ENCODE measurements at regions not wholly inside any gene's neighbourhood (a gene's known extent, or its start where the extent isn't known, plus 50 kb on each side); places are given as distances from the start of the nearest gene placed in this dataset.

DNA sequence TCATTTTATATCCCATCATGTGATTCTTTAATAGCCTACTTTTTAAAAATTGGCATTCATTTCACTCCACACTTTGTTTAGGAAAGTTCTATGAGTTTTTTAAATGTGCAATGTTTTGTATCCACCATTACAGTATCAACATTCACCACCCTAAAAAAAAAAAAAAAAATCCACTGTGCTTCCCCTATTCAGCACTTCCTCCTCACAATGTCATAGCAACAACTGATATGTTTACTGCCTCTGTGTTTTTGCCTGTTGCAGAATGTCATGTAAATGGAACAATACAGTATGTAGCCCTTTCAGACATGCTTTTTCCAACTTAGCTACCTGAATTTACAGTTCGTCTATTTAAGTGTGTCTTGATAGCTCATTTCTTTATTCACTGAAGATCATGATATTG, 754.2 kb downstream of the FAM181B start:
- no peak overlapping the region for H3K18ac ChIP-seq (ENCODE audit: extremely low read depth, low read length)
- H3K9me3 ChIP-seq (ENCODE audit: insufficient read depth in 2 of 2, low read depth in 1 of 2, low read length in 1 of 2): no peaks in the 10 kb centered on the region
- ChIA-PET CTCF (ENCODE audit: partially characterized antibody) (interaction anchor here (0.8 kb wide), 1 partner anchor 66 kb away, joined by 4 read pairs; no protein-coding TSS in a partner anchor), POLR2A (ENCODE audit: partially characterized antibody) (no interaction called here)
- H2BK15ac ChIP-seq (ENCODE audit: low read length): no peak overlapping the region
- H4K91ac ChIP-seq (replicated peaks; ENCODE audit: insufficient read length, low read length): no peak overlapping the region
- no peaks in the 10 kb centered on the region for H3K36me3 ChIP-seq (ENCODE audit: control insufficient read depth in 2 of 4, insufficient read depth in 4 of 4, low read length in 3 of 4)
- no peaks in the 10 kb centered on the region for H4K20me1 ChIP-seq (replicated peaks in 1 of 2; ENCODE audit: control insufficient read depth in 1 of 2, insufficient read depth in 2 of 2, low read length in 2 of 2)
- no peak overlapping the region for H2AFZ ChIP-seq (ENCODE audit: low read length)
- H3K27me3 ChIP-seq (replicated peaks in 1 of 4; ENCODE audit: control insufficient read depth in 3 of 4, extremely low read depth in 1 of 4, insufficient read depth in 3 of 4, low read length in 3 of 4): no peaks in the 10 kb centered on the region
- no peak overlapping the region for H4K5ac ChIP-seq (ENCODE audit: insufficient read length, low read depth, low read length)
- H3K79me1 ChIP-seq (ENCODE audit: low read depth, low read length): no peaks in the 10 kb centered on the region
- H3K4me3 ChIP-seq (ENCODE audit: extremely low read depth in 1 of 4, insufficient read depth in 2 of 4, low read depth in 3 of 4, low read length in 4 of 4): no peak overlapping the region
- no peak overlapping the region for H3K23ac ChIP-seq (ENCODE audit: insufficient read length)
- no peak overlapping the region for H3K27ac ChIP-seq (ENCODE audit: low read depth, low read length)
- no peak overlapping the region for H3K56ac ChIP-seq (replicated peaks; ENCODE audit: insufficient read length, low read depth, low read length)
- H4K8ac ChIP-seq (ENCODE audit: extremely low read depth, insufficient read depth, low read length): no peak overlapping the region
- H3K4me2 ChIP-seq (ENCODE audit: insufficient read depth in 1 of 2, low read depth in 2 of 2, low read length in 2 of 2): no peak overlapping the region
- H3K4me1 ChIP-seq (replicated peaks in 1 of 4; ENCODE audit: control insufficient read depth in 3 of 4, insufficient read depth in 4 of 4, low read length in 3 of 4): no peaks in the 10 kb centered on the region
- H2BK120ac ChIP-seq (replicated peaks; ENCODE audit: low read depth, low read length): no peak overlapping the region
- no peak for FAIRE-seq
- H3K23me2 ChIP-seq (ENCODE audit: low read depth, low read length): no peaks in the 10 kb centered on the region
- no peak overlapping the region for H2BK12ac ChIP-seq (ENCODE audit: low read depth, low read length)
- no peak overlapping the region for H2BK20ac ChIP-seq (ENCODE audit: low read length)
- no peak for DNase-seq (ENCODE audit: low read depth in 1 of 2, low spot score in 2 of 2)
- H3K14ac ChIP-seq (ENCODE audit: insufficient read length): no peak overlapping the region
- no peak overlapping the region for H3K4ac ChIP-seq (replicated peaks; ENCODE audit: insufficient read length, low read depth, low read length)
- TF ChIP-seq KDM4A (IDR thresholded peaks at IDR 0.05; ENCODE audit: low read depth, low read length, severe bottlenecking) (no peak), POLR2A (IDR thresholded peaks at IDR 0.05; ENCODE audit: control extremely low read depth in 1 of 2, low read depth in 2 of 2, low read length in 2 of 2) (no peak), KDM1A (IDR thresholded peaks at IDR 0.05; ENCODE audit: borderline replicate concordance, low read length) (no peak), PHF8 (conservative IDR thresholded peaks at IDR 0.05; ENCODE audit: low read depth, low read length) (no peak), ZNF274 (IDR thresholded peaks at IDR 0.05; ENCODE audit: borderline replicate concordance, extremely low read depth, low read length) (no peak), EZH2 (IDR thresholded peaks at IDR 0.05; ENCODE audit: low read depth, low read length, severe bottlenecking) (no peak), USF2 (IDR thresholded peaks at IDR 0.05; ENCODE audit: low read length) (no peak)
- TF ChIP-seq, protein P1, sequence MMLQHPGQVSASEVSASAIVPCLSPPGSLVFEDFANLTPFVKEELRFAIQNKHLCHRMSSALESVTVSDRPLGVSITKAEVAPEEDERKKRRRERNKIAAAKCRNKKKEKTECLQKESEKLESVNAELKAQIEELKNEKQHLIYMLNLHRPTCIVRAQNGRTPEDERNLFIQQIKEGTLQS (IDR thresholded peaks at IDR 0.05; ENCODE audit: insufficient read depth, low read depth, low read length): no peak
- H3K9ac ChIP-seq (replicated peaks in 1 of 4; ENCODE audit: extremely low read depth in 1 of 4, low read depth in 3 of 4, low read length in 3 of 4): no peak overlapping the region
- no peak overlapping the region for H2AK5ac ChIP-seq (ENCODE audit: low read depth, low read length)
- H3K79me2 ChIP-seq (ENCODE audit: control insufficient read depth in 1 of 2, insufficient read depth in 2 of 2, low read length in 2 of 2): no peaks in the 10 kb centered on the region
- no peak overlapping the region for H2BK5ac ChIP-seq (ENCODE audit: low read depth, low read length)
- WGBS, 2 experiments (ENCODE audit: extremely low coverage in 1 of 2, insufficient coverage in 1 of 2, insufficient read length in 1 of 2, insufficient replicate concordance in 2 of 2, low coverage in 1 of 2, low lambda C conversion rate in 2 of 2, missing lambda C conversion rate in 1 of 2): 93% methylated on average over 1 of the region's 1 CpG; no CpG with 5 or more reads in 1 of the 2 experiments

Measured in H1 (cell line).